ENCODE measurements at regions not wholly inside any gene's neighbourhood (a gene's known extent, or its start where the extent isn't known, plus 50 kb on each side); places are given as distances from the start of the nearest gene placed in this dataset.

- TF ChIP-seq CTCF (conservative IDR thresholded peaks at IDR 0.05; ENCODE audit: low read depth, low read length), result no peak
- H3K4me3 ChIP-seq (ENCODE audit: low read depth, low read length), result no peak overlapping the region
- DNase-seq (ENCODE audit: low read depth), result no peak
Measured at GRCh38 chr5:117812861-117813260, 1175.5 kb downstream of the DTWD2 start.

- no peak for TF ChIP-seq CTCF (conservative IDR thresholded peaks at IDR 0.05; ENCODE audit: low read depth, low read length)
- DNase-seq (ENCODE audit: low read depth), result no peak
- H3K4me3 ChIP-seq (ENCODE audit: low read depth, low read length), result no peak overlapping the region
Measured at GRCh38 chr5:117809251-117809650, 1179.1 kb downstream of the DTWD2 start.

DNA sequence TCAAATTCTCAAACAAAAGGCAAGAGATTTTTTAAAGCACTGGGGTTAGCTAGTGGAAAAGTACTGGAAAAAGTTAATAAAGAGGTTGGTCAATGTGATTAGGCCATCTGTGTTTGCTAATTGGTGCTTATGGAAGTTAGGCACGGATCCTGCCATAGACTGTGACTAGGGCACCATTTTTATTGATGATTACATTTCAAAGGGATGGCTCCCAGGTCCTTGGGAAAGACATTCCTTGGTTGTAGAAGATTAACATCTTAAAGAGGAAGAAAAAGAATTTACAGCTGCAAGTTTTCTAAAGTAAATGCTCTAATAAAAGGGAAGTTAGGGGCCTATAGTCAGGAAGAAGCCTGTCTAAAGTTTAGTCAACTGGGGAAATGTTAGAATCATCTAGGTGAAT lies 1183.3 kb downstream of the DTWD2 start:
- H3K4me3 ChIP-seq (ENCODE audit: low read depth, low read length), result no peak overlapping the region
- TF ChIP-seq CTCF (conservative IDR thresholded peaks at IDR 0.05; ENCODE audit: low read depth, low read length), result no peak
- DNase-seq (ENCODE audit: low read depth), result no peak

DNA sequence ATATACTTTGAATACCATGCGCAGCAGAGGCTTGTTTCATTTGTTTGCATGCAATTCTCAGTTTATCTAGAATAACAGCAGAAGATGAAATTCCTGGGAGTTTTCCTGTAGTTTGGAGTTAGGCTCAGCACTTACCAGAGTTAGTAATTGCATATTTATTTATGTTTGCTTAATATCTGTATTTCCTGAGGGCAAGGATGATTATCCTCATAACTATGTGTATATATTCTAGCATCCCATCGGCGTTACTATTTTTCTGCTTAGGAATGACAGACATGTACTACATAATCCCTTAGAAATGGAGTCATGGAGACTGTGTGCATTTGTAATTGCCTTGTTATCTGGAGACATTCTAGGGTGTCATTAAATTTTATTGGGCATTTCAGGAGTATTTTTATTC lies 1184.8 kb downstream of the DTWD2 start:
- DNase-seq (ENCODE audit: low read depth), result no peak
- TF ChIP-seq CTCF (conservative IDR thresholded peaks at IDR 0.05; ENCODE audit: low read depth, low read length), result no peak
- no peak overlapping the region for H3K4me3 ChIP-seq (ENCODE audit: low read depth, low read length)

DNA sequence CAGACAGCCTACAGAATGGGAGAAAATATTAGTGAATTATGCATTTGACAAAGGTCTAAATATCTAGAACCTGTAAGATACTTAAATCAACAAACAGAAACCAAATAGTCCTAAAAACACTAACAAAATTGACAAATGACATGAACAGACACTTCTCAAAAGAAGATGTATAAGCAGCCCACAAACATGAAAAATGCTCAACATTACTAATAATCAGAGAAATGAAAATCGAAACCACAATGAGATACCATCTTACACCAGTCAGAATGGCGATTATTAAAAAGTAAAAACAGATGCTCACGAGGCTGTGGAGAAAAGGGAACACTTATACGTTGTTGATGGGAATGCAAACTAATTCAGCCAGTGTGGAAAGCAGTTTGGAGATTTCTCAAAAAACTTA lies 1186.8 kb downstream of the DTWD2 start:
- no peak overlapping the region for H3K4me3 ChIP-seq (ENCODE audit: low read depth, low read length)
- TF ChIP-seq CTCF (conservative IDR thresholded peaks at IDR 0.05; ENCODE audit: low read depth, low read length), result no peak
- DNase-seq (ENCODE audit: low read depth), result no peak

- H3K4me3 ChIP-seq (ENCODE audit: low read depth, low read length), result no peak overlapping the region
- peak; percentile 71 for DNase-seq (ENCODE audit: low read depth)
- no peak for TF ChIP-seq CTCF (conservative IDR thresholded peaks at IDR 0.05; ENCODE audit: low read depth, low read length)
Measured at GRCh38 chr5:117800261-117800660, 1188.1 kb downstream of the DTWD2 start.

DNA sequence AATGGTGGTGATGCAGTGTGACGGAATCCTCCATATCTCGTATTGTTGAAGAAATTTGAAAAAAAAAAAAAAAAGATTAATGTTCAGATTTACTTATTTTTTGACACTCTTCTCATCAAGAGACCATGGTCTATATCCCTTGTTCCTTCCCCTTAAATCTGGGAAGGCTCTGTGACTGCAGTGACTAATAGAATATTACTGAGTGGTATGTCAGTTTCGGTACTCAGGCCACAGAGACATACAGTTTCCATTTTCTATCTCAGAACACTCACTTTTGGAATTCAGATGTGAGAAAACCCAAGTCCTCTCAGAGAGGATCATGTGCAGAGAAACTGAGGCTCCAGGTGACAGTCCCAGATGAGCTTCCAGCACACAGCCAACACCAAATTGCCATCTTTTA lies 1193.5 kb downstream of the DTWD2 start:
- H3K4me3 ChIP-seq (ENCODE audit: low read depth, low read length), result no peak overlapping the region
- no peak for DNase-seq (ENCODE audit: low read depth)
- no peak for TF ChIP-seq CTCF (conservative IDR thresholded peaks at IDR 0.05; ENCODE audit: low read depth, low read length)
